Small intestine (tissue), 7 donors: ENCODE measurements at regions not wholly inside any gene's neighbourhood (a gene's known extent, or its start where the extent isn't known, plus 50 kb on each side); places are given as distances from the start of the nearest gene placed in this dataset.
"Not testable (repeated sequence)": the region's sequence is repeated elsewhere in the genome, so short reads cannot be mapped to it uniquely, and the experiment has no call there.

ENCODE experiments used
- DNase-seq, 2 donors: peaks; one replicate each; pipeline versions ENCODE4 v3.0.0 to v3.0.0-alpha.2; 2013
- FAIRE-seq: peaks from 2 replicates; lab custom pipeline; 2012; peaks lifted over from hg19 to GRCh38; lab: Jason Lieb, UNC
- H3K27ac ChIP-seq, 3 donors: one replicate each; pipeline ENCODE4 v1.5.1; 2013; ENCODE audit warnings: low read length in 2 of 3, mild to moderate bottlenecking in 2 of 3, control low read depth in 1 of 3, inconsistent platforms in 1 of 3, low read depth in 1 of 3, moderate library complexity in 1 of 3
- H3K27me3 ChIP-seq, 3 donors: one replicate each; pipeline ENCODE4 v1.6.1; 2013; ENCODE audit warnings: low read length in 3 of 3, inconsistent platforms in 1 of 3; ENCODE audit not compliant: control insufficient read depth in 3 of 3, insufficient read depth in 3 of 3
- H3K36me3 ChIP-seq, 3 donors: one replicate each; pipeline ENCODE4 v1.6.1; 2013; ENCODE audit warnings: low read length in 3 of 3, inconsistent platforms in 1 of 3, low read depth in 1 of 3, mild to moderate bottlenecking in 1 of 3, moderate library complexity in 1 of 3; ENCODE audit not compliant: control insufficient read depth in 3 of 3, insufficient read depth in 2 of 3
- H3K4me1 ChIP-seq, 3 donors: one replicate each; pipeline ENCODE4 v1.6.1; 2013; ENCODE audit warnings: low read length in 2 of 3, inconsistent platforms in 1 of 3, low read depth in 1 of 3, mild to moderate bottlenecking in 1 of 3, moderate library complexity in 1 of 3; ENCODE audit not compliant: control insufficient read depth in 3 of 3, insufficient read depth in 2 of 3
- H3K4me3 ChIP-seq, 3 donors: one replicate each; pipeline ENCODE4 v1.5.1; 2013; ENCODE audit warnings: low read length in 3 of 3, control low read depth in 1 of 3, inconsistent platforms in 1 of 3, low read depth in 1 of 3, mild to moderate bottlenecking in 1 of 3, moderate library complexity in 1 of 3
- H3K9me3 ChIP-seq, 2 donors: one replicate each; pipeline ENCODE4 v1.6.1; 2013; ENCODE audit warnings: low read depth in 1 of 2, low read length in 1 of 2; ENCODE audit not compliant: control insufficient read depth in 2 of 2, insufficient read depth in 1 of 2
- WGBS, 3 donors: extraction: QIAGEN DNeasy Blood & Tissue Kit; methylation state at CpG; one replicate each; pipeline ENCODE4 v1.1.7; 2013; 5-methylcytosine and 5-hydroxymethylcytosine counted together
- donor health status: healthy with polysubstance abuse.
- donor health status: control.
- donor health status: control.
- donor health status: Bipolar disorder and iron deficiency.
- donor health status: healthy.

DNA sequence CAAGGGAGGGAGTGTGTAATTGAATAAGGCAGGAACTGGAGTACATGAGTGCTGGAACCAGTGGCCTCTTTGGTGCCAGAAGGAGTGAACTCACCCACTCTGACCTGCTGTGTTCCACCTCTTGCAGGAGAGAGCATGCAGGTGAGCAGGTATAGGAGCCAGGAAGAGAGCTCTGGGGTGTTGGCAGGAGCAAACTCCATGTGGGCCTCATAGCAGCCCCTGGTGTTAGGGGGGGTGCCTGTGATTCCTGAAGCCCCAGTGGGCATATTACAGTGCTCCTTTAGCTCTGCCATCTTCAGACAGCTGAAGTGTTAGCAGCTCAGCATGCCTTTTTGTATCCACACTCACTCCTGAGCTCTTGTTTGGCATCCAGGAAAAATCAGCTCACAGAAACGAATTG is 549.4 kb upstream of the TPTE start:
- not testable (repeated sequence) for H3K27ac ChIP-seq, H3K27me3 ChIP-seq, FAIRE-seq, H3K9me3 ChIP-seq, H3K4me3 ChIP-seq, H3K36me3 ChIP-seq, H3K4me1 ChIP-seq, DNase-seq
- WGBS, 3 donors = 0 to 18% (median 0%) methylated on average over 1 of the region's 1 CpG

DNA sequence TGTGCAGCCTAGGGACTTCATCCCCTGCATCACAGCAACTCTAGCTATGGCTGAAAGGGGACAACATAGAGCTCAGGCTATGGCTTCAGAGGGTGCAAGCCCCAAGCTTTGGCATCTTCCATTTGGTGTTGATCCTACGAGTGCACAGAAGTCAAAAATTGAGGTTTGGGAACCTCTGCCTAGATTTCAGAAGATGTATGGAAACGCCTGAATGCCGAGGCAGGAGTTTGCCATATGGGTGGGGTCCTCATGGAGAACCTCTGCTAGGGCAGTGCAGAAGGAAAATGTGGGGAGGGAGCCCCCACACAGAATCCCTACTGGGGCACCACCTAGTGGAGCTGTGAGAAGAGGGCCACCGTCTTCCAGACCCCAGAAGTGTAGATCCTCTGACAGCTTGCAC is 543.0 kb upstream of the TPTE start:
- not testable (repeated sequence) for H3K27me3 ChIP-seq, H3K9me3 ChIP-seq, H3K4me3 ChIP-seq, FAIRE-seq, H3K36me3 ChIP-seq, H3K4me1 ChIP-seq, DNase-seq, H3K27ac ChIP-seq
- 54 to 64% (median 60%) methylated on average over 4 of the region's 4 CpGs for WGBS, 3 donors

DNA sequence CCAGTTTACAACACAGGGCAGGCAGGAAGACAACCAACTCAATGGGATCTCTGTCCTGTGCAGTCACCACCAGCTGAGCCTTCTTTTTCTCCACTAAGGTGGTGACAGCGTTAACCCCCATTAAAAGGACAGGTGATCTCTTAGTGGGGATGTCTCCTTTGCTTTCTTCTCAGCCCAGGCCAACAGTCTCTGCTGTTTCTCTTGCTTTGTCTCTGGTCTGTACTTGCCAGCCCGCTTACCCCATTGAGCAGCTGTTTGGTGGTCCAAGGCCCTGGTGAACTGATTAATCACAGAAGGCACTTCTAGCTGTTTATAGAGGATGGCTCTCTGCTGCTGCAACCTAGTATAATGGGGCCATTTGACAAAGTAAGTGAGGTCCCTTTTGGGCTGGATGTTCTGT is 523.9 kb upstream of the TPTE start:
- 36 to 54% (median 54%) methylated on average over 1 to 2 of the region's 2 CpGs for WGBS, 3 donors
- FAIRE-seq = not testable (repeated sequence)

DNA sequence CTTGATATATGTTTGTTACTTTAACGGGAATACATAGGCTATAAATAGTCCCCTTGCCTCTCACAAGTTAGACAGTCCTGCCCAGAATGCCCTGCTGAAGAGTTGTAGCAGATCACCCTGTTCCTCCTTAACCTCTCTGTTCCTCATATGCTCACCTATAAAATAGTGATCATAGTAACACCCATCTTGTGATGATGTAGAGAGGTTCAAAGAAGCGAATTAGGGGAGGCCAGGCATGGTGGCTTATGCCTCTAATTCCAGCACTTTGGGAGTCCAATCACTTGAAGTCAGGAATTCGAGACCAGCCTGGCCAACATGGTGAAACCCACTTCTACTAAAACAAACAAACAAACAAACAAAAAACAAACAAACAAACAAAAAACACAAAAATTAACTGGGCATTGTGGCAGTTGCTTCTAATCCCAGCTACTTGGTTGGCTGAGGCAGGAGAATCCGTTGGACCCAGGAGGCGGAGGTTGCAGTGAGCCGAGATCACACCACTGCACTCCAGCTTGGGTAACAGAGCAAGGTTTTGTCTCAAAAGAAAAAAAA is 518.5 kb upstream of the TPTE start:
- H3K4me3 ChIP-seq, H3K27ac ChIP-seq, H3K9me3 ChIP-seq, DNase-seq, H3K27me3 ChIP-seq, FAIRE-seq, H3K4me1 ChIP-seq, H3K36me3 ChIP-seq: not testable (repeated sequence)
- 50 to 54% (median 52%) methylated on average over 5 of the region's 6 CpGs for WGBS, 3 donors

More for the DNA sequence above, 523.9 kb upstream of the TPTE start:
- H3K4me3 ChIP-seq, H3K4me1 ChIP-seq, H3K9me3 ChIP-seq, H3K27me3 ChIP-seq, DNase-seq, H3K27ac ChIP-seq, H3K36me3 ChIP-seq: not testable (repeated sequence)

DNA sequence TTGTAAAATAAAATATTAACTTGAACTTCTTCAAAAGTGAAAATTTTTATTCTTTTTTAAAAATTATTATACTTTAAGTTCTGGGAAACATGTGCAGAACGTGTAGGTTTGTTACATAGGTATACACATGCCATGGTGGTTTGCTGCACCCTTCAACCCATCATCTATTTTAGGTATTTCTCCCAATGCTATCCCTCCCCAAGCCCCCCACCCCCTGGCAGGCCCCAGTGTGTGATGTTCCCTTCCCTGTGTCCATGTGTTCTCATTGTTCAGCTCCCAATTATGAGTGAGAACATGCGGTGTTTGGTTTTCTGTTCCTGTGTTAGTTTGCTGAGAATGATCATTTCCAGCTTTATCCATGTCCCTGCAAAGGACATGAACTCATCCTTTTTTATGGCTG is 515.6 kb upstream of the TPTE start:
- FAIRE-seq, H3K4me1 ChIP-seq: not testable (repeated sequence)
- WGBS, 3 donors = 55 to 66% (median 66%) methylated on average over 2 of the region's 2 CpGs

DNA sequence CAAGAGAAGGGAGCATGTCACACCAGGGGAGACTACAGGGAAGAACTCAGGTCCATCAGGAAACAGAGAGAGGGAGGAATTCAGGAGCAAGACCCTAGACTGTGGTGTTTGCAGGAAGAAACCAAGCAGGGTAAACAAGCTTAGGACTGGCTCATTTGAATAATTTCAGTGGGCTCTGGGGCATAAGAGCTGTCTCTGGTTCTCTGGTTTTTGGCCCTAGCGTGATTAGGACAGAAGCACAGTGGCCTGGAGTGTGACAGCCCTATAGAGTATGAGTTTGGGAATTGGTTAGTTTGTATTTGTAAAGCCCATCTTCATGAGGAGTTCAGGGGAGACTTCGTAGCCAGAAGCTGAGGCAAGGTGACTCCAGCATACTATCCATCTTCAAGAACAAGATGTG is 504.4 kb upstream of the TPTE start:
- not testable (repeated sequence) for H3K9me3 ChIP-seq, H3K4me3 ChIP-seq, H3K36me3 ChIP-seq, H3K4me1 ChIP-seq, H3K27ac ChIP-seq, DNase-seq, FAIRE-seq, H3K27me3 ChIP-seq
- 25 to 55% (median 39%) methylated on average over 2 of the region's 2 CpGs for WGBS, 3 donors

More for the DNA sequence above, 515.6 kb upstream of the TPTE start:
- not testable (repeated sequence) for DNase-seq, H3K27me3 ChIP-seq, H3K27ac ChIP-seq, H3K9me3 ChIP-seq, H3K4me3 ChIP-seq, H3K36me3 ChIP-seq

DNA sequence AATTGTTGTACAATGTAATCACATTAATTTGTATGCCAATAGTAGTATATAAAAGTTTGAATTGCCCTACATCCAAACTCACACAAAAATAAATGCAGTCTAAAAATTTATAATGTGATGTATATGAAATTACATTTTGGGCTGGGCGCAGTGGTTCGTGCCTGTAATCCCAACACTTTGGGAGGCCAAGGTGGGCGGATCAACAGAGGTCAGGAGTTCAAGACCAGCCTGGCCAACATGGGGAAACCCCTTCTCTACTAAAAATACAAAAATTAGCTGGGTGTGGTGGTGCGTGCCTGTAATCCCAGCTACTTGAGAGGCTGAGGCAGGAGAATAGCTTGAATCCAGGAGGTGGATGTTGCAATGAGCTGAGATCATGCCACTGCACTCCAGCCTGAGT is 503.6 kb upstream of the TPTE start:
- not testable (repeated sequence) for H3K36me3 ChIP-seq, H3K9me3 ChIP-seq, H3K27ac ChIP-seq, H3K4me3 ChIP-seq, DNase-seq, FAIRE-seq, H3K4me1 ChIP-seq, H3K27me3 ChIP-seq
- 52 to 62% (median 58%) methylated on average over 4 of the region's 4 CpGs for WGBS, 3 donors

DNA sequence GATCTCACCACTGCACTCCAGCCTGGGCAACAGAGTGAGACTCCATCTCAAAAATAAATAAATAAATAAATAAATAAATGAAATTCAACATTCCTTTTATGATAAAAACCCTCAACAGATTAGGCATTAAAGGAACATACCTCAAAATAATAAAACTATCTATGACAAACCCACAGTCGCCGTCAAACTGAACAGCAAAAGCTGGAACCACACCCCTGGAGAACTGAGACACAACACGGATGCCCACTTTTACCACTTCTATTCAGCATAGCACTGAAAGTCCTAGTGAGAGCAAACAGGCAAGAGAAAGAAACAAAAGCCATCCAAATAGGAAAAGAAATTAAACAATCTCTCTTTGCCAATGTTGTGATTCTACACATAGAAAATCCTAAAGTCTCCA is 499.9 kb upstream of the TPTE start:
- DNase-seq, H3K4me1 ChIP-seq, H3K4me3 ChIP-seq, H3K27me3 ChIP-seq, H3K36me3 ChIP-seq, H3K27ac ChIP-seq, H3K9me3 ChIP-seq, FAIRE-seq: not testable (repeated sequence)
- WGBS, 3 donors = 67 to 75% (median 73%) methylated on average over 3 of the region's 3 CpGs

DNA sequence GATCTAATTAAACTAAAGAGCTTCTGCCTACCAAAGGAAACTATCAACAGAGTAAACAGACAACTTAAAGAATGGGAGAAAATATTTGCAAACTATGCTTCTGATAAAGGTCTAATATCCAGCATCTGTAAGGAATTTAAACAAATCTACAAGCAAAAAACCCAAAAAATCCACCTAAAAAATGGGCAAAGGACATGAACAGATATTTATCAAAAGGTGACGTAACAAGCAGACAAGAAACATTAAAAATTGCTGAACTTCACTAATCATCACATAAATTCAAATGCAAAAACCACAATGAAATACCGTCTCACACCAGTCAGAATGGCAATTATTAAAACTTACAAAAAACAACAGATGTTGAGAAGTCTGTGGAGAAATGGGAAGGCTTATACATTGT is 498.6 kb upstream of the TPTE start:
- not testable (repeated sequence) for DNase-seq, H3K27me3 ChIP-seq

More for the DNA sequence above, 498.6 kb upstream of the TPTE start:
- not testable (repeated sequence) for H3K36me3 ChIP-seq, H3K4me1 ChIP-seq, H3K27ac ChIP-seq, H3K9me3 ChIP-seq, H3K4me3 ChIP-seq
- 62 to 71% (median 65%) methylated on average over 2 of the region's 2 CpGs for WGBS, 3 donors
- peak; percentile 96 for FAIRE-seq
